CD1c-positive myeloid dendritic cell (primary cell): ENCODE measurements at regions not wholly inside any gene's neighbourhood (a gene's known extent, or its start where the extent isn't known, plus 50 kb on each side); places are given as distances from the start of the nearest gene placed in this dataset.

ENCODE experiments used
- DNase-seq: peaks from one replicate; pipeline ENCODE4 v3.0.0-alpha.2; 2016; ENCODE audit errors: extremely low spot score

DNA sequence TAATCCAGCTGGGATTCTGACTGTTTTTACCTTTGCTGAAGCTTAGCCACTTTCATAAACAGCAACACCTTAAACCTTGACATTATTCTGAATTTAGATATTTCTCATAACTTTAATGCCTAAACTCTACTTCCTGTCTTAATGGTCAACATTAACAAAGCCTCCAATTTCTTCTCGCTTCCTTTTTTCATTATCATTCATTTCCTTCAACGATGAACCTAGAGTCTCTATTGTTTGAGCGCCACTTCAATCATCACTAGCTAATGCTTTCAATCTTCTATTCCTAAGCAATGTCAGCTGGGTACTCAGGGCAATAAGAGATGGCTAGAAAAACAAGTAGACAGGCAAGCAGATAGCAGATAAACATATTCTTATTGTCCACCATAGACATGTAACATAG is 96.6 kb upstream of the TMEM196 start:
- no peak for DNase-seq

DNA sequence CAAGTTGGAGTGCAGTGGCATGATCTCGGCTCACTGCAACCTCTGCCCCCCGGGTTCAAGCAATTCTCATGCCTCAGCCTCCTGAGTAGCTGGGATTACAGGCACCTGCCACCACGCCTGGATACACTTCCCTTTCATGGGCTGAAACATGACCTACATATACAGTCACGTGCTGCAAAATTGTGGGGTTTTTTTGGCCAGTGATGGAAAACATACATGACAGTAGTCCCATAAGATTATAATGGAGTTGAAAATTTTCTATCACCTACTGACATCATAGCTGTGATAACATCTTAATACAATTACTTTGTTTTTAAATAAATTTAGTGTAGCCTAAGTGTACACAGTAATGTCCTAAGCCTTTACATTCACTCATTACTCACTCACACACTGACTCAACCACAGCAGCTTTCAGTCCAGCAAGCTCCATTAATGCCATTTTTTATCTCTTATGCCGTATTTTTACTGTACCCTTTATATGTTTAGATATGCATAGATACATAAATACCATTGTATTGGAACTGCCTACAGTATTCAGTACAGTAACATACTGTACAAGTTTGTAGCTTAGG is 79.9 kb upstream of the TMEM196 start:
- no peak for DNase-seq

- no peak for DNase-seq
These were observed 78.8 kb upstream of the TMEM196 start for GRCh38 chr7:19852192-19852591.

GRCh38 chr7:19851504-19851903 is 78.1 kb upstream of the TMEM196 start:
- DNase-seq: no peak

DNA sequence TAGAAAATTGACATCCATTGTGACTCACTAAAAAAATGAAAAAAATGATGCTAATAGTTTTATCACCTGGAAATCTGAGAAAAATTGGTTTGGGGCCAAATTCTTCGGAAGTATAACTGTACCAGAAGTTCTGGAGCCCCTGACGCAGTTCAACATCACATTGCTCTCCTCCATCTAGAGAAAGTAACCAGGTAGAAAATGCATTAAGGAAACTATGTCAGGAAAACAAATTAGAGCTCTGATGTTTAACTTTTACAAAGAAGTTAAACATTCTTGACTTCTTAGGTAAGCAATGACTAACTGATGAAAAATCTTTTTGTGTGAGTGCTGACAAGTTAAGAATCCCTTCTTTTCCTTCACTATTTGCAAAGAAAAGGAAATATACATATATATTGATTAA is 61.1 kb upstream of the TMEM196 start:
- no peak for DNase-seq

- no peak for DNase-seq
These were observed 57.2 kb upstream of the TMEM196 start for GRCh38 chr7:19830604-19831003.
